WERI-Rb-1 (cell line): ENCODE measurements at regions not wholly inside any gene's neighbourhood (a gene's known extent, or its start where the extent isn't known, plus 50 kb on each side); places are given as distances from the start of the nearest gene placed in this dataset.

Source experiments
- DNase-seq: peaks from one replicate; pipeline ENCODE4 v3.0.0-alpha.2; 2020
- H3K27ac ChIP-seq: fragments of 250-450 bp; sonication (Bioruptor Pico); 2 replicates; pipeline ENCODE4 v1.5.1; 2020; ENCODE audit warnings: mild to moderate bottlenecking, moderate library complexity
- H3K27me3 ChIP-seq: fragments of 250-450 bp; sonication (Bioruptor Pico); 2 replicates; pipeline ENCODE4 v1.5.1; 2021; ENCODE audit warnings: mild to moderate bottlenecking, low read depth, moderate library complexity; ENCODE audit not compliant: insufficient read depth, severe bottlenecking
- H3K36me3 ChIP-seq: fragments of 250-450 bp; sonication (Bioruptor Pico); 2 replicates; pipeline ENCODE4 v1.5.1; 2020; ENCODE audit warnings: mild to moderate bottlenecking, moderate library complexity
- H3K4me3 ChIP-seq: 2 replicates; pipeline ENCODE4 v1.5.1; 2011; ENCODE audit warnings: low read depth, mild to moderate bottlenecking, control low read depth, low read length
- H3K9me3 ChIP-seq: fragments of 250-450 bp; sonication (Bioruptor Pico); 2 replicates; pipeline ENCODE4 v1.5.1; 2021; ENCODE audit warnings: mild to moderate bottlenecking, moderate library complexity; ENCODE audit not compliant: severe bottlenecking
- CTCF ChIP-seq: IDR thresholded peaks from 2 replicates; pipeline ENCODE4 v1.5.1; 2011; ENCODE audit warnings: low read depth, mild to moderate bottlenecking, control low read depth, inconsistent platforms, low read length

- Histone ChIP-seq H3K36me3 (no peaks in the 10 kb centered on the region), H3K27ac (no peak overlapping the region), H3K9me3 (no peaks in the 10 kb centered on the region), H3K4me3 (no peak overlapping the region), H3K27me3 (no peaks in the 10 kb centered on the region)
- DNase-seq: no peak
- TF ChIP-seq CTCF: no peak
These were observed 272.3 kb downstream of the CTTN start for GRCh38 chr11:70670676-70671034.

GRCh38 chr11:70671083-70671482 lies 272.8 kb downstream of the CTTN start:
- Histone ChIP-seq H3K4me3 (no peak overlapping the region), H3K27ac (no peak overlapping the region), H3K27me3 (no peaks in the 10 kb centered on the region), H3K9me3 (no peaks in the 10 kb centered on the region), H3K36me3 (no peaks in the 10 kb centered on the region)
- peak; percentile 70 for DNase-seq
- TF ChIP-seq CTCF: peak; percentile 35; the same call in 1 of the 2 replicates

GRCh38 chr11:70671611-70672010 lies 273.3 kb downstream of the CTTN start:
- no peak overlapping the region for H3K4me3 ChIP-seq
- H3K9me3 ChIP-seq: no peaks in the 10 kb centered on the region
- TF ChIP-seq CTCF: no peak
- no peak overlapping the region for H3K27ac ChIP-seq
- H3K36me3 ChIP-seq: no peaks in the 10 kb centered on the region
- no peak for DNase-seq
- no peaks in the 10 kb centered on the region for H3K27me3 ChIP-seq

GRCh38 chr11:70672991-70673653 lies 274.8 kb downstream of the CTTN start:
- no peaks in the 10 kb centered on the region for H3K36me3 ChIP-seq
- no peaks in the 10 kb centered on the region for H3K9me3 ChIP-seq
- no peak for TF ChIP-seq CTCF
- H3K4me3 ChIP-seq: no peak overlapping the region
- no peak overlapping the region for H3K27ac ChIP-seq
- no peaks in the 10 kb centered on the region for H3K27me3 ChIP-seq
- DNase-seq: no peak

GRCh38 chr11:70674605-70675004 lies 276.3 kb downstream of the CTTN start:
- no peaks in the 10 kb centered on the region for H3K27me3 ChIP-seq
- DNase-seq: no peak
- TF ChIP-seq CTCF: no peak

GRCh38 chr11:70675697-70676374 lies 277.5 kb downstream of the CTTN start:
- no peaks in the 10 kb centered on the region for H3K9me3 ChIP-seq
- H3K27ac ChIP-seq: no peak overlapping the region
- no peaks in the 10 kb centered on the region for H3K27me3 ChIP-seq
- H3K4me3 ChIP-seq: no peak overlapping the region
- H3K36me3 ChIP-seq: no peaks in the 10 kb centered on the region
- no peak for DNase-seq
- TF ChIP-seq CTCF: no peak

More at GRCh38 chr11:70674605-70675004, 276.3 kb downstream of the CTTN start:
- Histone ChIP-seq H3K27ac (no peak overlapping the region), H3K9me3 (no peaks in the 10 kb centered on the region), H3K4me3 (no peak overlapping the region), H3K36me3 (no peaks in the 10 kb centered on the region)
